ENCODE measurements at regions not wholly inside any gene's neighbourhood (a gene's known extent, or its start where the extent isn't known, plus 50 kb on each side); places are given as distances from the start of the nearest gene placed in this dataset.

- TF ChIP-seq CTCF (conservative IDR thresholded peaks at IDR 0.05; ENCODE audit: low read depth, low read length), result no peak
- DNase-seq (ENCODE audit: low read depth), result no peak
- no peak overlapping the region for H3K4me3 ChIP-seq (ENCODE audit: low read depth, low read length)
These were observed 476.1 kb upstream of the MEF2C start for GRCh38 chr5:89359046-89359445.

- no peak overlapping the region for H3K4me3 ChIP-seq (ENCODE audit: low read depth, low read length)
- no peak for DNase-seq (ENCODE audit: low read depth)
- TF ChIP-seq CTCF (conservative IDR thresholded peaks at IDR 0.05; ENCODE audit: low read depth, low read length), result no peak
These were observed 471.0 kb upstream of the MEF2C start for GRCh38 chr5:89353837-89354551.

GRCh38 chr5:89351975-89352374 lies 469.0 kb upstream of the MEF2C start:
- DNase-seq (ENCODE audit: low read depth), result peak; percentile 56
- no peak for TF ChIP-seq CTCF (conservative IDR thresholded peaks at IDR 0.05; ENCODE audit: low read depth, low read length)
- H3K4me3 ChIP-seq (ENCODE audit: low read depth, low read length), result no peak overlapping the region

GRCh38 chr5:89351222-89351621 lies 468.2 kb upstream of the MEF2C start:
- DNase-seq (ENCODE audit: low read depth), result peak; percentile 79
- no peak for TF ChIP-seq CTCF (conservative IDR thresholded peaks at IDR 0.05; ENCODE audit: low read depth, low read length)
- no peak overlapping the region for H3K4me3 ChIP-seq (ENCODE audit: low read depth, low read length)

GRCh38 chr5:89350684-89351083 lies 467.7 kb upstream of the MEF2C start:
- no peak overlapping the region for H3K4me3 ChIP-seq (ENCODE audit: low read depth, low read length)
- no peak for TF ChIP-seq CTCF (conservative IDR thresholded peaks at IDR 0.05; ENCODE audit: low read depth, low read length)
- DNase-seq (ENCODE audit: low read depth), result no peak

- DNase-seq (ENCODE audit: low read depth), result no peak
- H3K4me3 ChIP-seq (ENCODE audit: low read depth, low read length), result no peak overlapping the region
- TF ChIP-seq CTCF (conservative IDR thresholded peaks at IDR 0.05; ENCODE audit: low read depth, low read length), result no peak
These were observed 466.4 kb upstream of the MEF2C start for GRCh38 chr5:89349246-89349980.

- no peak for DNase-seq (ENCODE audit: low read depth)
- H3K4me3 ChIP-seq (ENCODE audit: low read depth, low read length), result no peak overlapping the region
These were observed 463.6 kb upstream of the MEF2C start for GRCh38 chr5:89346573-89346972.

More at GRCh38 chr5:89346573-89346972, 463.6 kb upstream of the MEF2C start:
- TF ChIP-seq CTCF (conservative IDR thresholded peaks at IDR 0.05; ENCODE audit: low read depth, low read length), result no peak
